ENCODE measurements at regions not wholly inside any gene's neighbourhood (a gene's known extent, or its start where the extent isn't known, plus 50 kb on each side); places are given as distances from the start of the nearest gene placed in this dataset.

- Histone ChIP-seq H4K20me1 (replicated peaks; ENCODE audit: insufficient read depth) (no peaks in the 10 kb centered on the region), H3K4me1 (ENCODE audit: insufficient read depth) (0 out of 2 replicates have a peak, but pooled peaks cover 13% of the 10 kb centered on the region), H3F3A (replicated peaks; ENCODE audit: low read depth) (no peaks in the 10 kb centered on the region), H3K36me3 (ENCODE audit: insufficient read depth) (no peaks in the 10 kb centered on the region), H3K79me2 (replicated peaks; ENCODE audit: insufficient read depth) (no peaks in the 10 kb centered on the region), H3K4me3 (no peak overlapping the region), H3K27ac (ENCODE audit: low read depth) (no peak overlapping the region), H2AFZ (no peak overlapping the region; the same call in 1 of the 2 replicates), H3K4me2 (no peak overlapping the region), H3K27me3 (ENCODE audit: insufficient read depth) (no peaks in the 10 kb centered on the region), H3K9me2 (ENCODE audit: insufficient read depth) (peaks cover 5% of the 10 kb centered on the region; the same call in 1 of the 2 replicates)
- peaks cover 3% of the 10 kb centered on the region; the same call in 1 of the 3 replicates for H3K9me3 Mint-ChIP-seq
- peaks cover 11% of the 10 kb centered on the region; the same call in 2 of the 3 replicates for H3K4me1 Mint-ChIP-seq
- H3K27ac Mint-ChIP-seq = peak overlapping the region; percentile 22; the same call in 1 of the 2 replicates
- TF ChIP-seq EZH2 (IDR thresholded peaks at IDR 0.05; ENCODE audit: low read depth, unreplicated experiment) = no peak
- TF ChIP-seq EZH2phosphoT487 (IDR thresholded peaks at IDR 0.05; ENCODE audit: unreplicated experiment) = no peak
- TF ChIP-seq CTCF (conservative IDR thresholded peaks at IDR 0.05; ENCODE audit: low read depth in 2 of 2) = no peak
- TF ChIP-seq NANOG (IDR thresholded peaks at IDR 0.05; ENCODE audit: borderline replicate concordance) = no peak
- TF ChIP-seq ZNF114 (CRISPR knock-in tag; IDR thresholded peaks at IDR 0.05) = no peak
- no peak for TF ChIP-seq POLR2AphosphoS5 (IDR thresholded peaks at IDR 0.05; ENCODE audit: low read depth)
- TF ChIP-seq ZNF331 (CRISPR knock-in tag; IDR thresholded peaks at IDR 0.05; ENCODE audit: low read depth) = no peak
- no peak for TF ChIP-seq ZNF462 (CRISPR knock-in tag; IDR thresholded peaks at IDR 0.05)
- TF ChIP-seq REST (IDR thresholded peaks at IDR 0.05; ENCODE audit: unreplicated experiment) = no peak
- TF ChIP-seq CREB1 (CRISPR knock-in tag; IDR thresholded peaks at IDR 0.05; ENCODE audit: low read depth) = no peak
- no peak for TF ChIP-seq JUNB (IDR thresholded peaks at IDR 0.05; ENCODE audit: unreplicated experiment)
- no peak for TF ChIP-seq STAT1 (IDR thresholded peaks at IDR 0.05; ENCODE audit: unreplicated experiment)
- TF ChIP-seq ETS1 (IDR thresholded peaks at IDR 0.05) = no peak
- no peaks in the 10 kb centered on the region for H3K36me3 Mint-ChIP-seq (ENCODE audit: low read depth)
- H3K27me3 Mint-ChIP-seq (ENCODE audit: insufficient read depth, low read depth, poor library complexity) = peaks cover 2% of the 10 kb centered on the region
- no peak overlapping the region for H3K4me3 Mint-ChIP-seq
- DNase-seq (ENCODE audit: low spot score) (no peak), ATAC-seq (no peak)
These were observed 450.4 kb downstream of the LRFN5 start for GRCh38 chr14:42057111-42057510.

Measured in GM23338 (cell line).